ENCODE measurements at regions not wholly inside any gene's neighbourhood (a gene's known extent, or its start where the extent isn't known, plus 50 kb on each side); places are given as distances from the start of the nearest gene placed in this dataset.

GRCh38 chr4:13024147-13025105, 459.7 kb downstream of the RAB28 start:
- Histone ChIP-seq H3K4me3 (ENCODE audit: severe bottlenecking) (no peak overlapping the region), H3K27ac (ENCODE audit: poor library complexity, severe bottlenecking) (no peak overlapping the region), H3K36me3 (ENCODE audit: low read depth) (no peaks in the 10 kb centered on the region), H3K4me1 (ENCODE audit: insufficient read depth, poor library complexity, severe bottlenecking) (no peaks in the 10 kb centered on the region), H3K27me3 (ENCODE audit: insufficient read depth, poor library complexity, severe bottlenecking) (no peaks in the 10 kb centered on the region), H3K9me3 (ENCODE audit: severe bottlenecking) (no peaks in the 10 kb centered on the region)
- no peak for TF ChIP-seq CTCF (IDR thresholded peaks at IDR 0.05; ENCODE audit: poor library complexity, severe bottlenecking)
- no peak for ATAC-seq (ENCODE audit: low read depth)
- DNase-seq (ENCODE audit: low spot score): no peak

GRCh38 chr4:13007802-13008470, 476.2 kb downstream of the RAB28 start:
- H3K4me3 ChIP-seq (ENCODE audit: severe bottlenecking): no peak overlapping the region
- no peaks in the 10 kb centered on the region for H3K27me3 ChIP-seq (ENCODE audit: insufficient read depth, poor library complexity, severe bottlenecking)
- ATAC-seq (ENCODE audit: low read depth): no peak
- no peak overlapping the region for H3K27ac ChIP-seq (ENCODE audit: poor library complexity, severe bottlenecking)
- no peaks in the 10 kb centered on the region for H3K4me1 ChIP-seq (ENCODE audit: insufficient read depth, poor library complexity, severe bottlenecking)
- H3K36me3 ChIP-seq (ENCODE audit: low read depth): no peaks in the 10 kb centered on the region
- no peak for TF ChIP-seq CTCF (IDR thresholded peaks at IDR 0.05; ENCODE audit: poor library complexity, severe bottlenecking)
- no peak for DNase-seq (ENCODE audit: low spot score)
- H3K9me3 ChIP-seq (ENCODE audit: severe bottlenecking): no peaks in the 10 kb centered on the region

GRCh38 chr4:12993923-12994322, 490.2 kb downstream of the RAB28 start:
- H3K27ac ChIP-seq (ENCODE audit: poor library complexity, severe bottlenecking): no peak overlapping the region
- TF ChIP-seq CTCF (IDR thresholded peaks at IDR 0.05; ENCODE audit: poor library complexity, severe bottlenecking): no peak
- ATAC-seq (ENCODE audit: low read depth): no peak
- DNase-seq (ENCODE audit: low spot score): no peak
- H3K27me3 ChIP-seq (ENCODE audit: insufficient read depth, poor library complexity, severe bottlenecking): no peaks in the 10 kb centered on the region
- no peaks in the 10 kb centered on the region for H3K9me3 ChIP-seq (ENCODE audit: severe bottlenecking)
- no peak overlapping the region for H3K4me3 ChIP-seq (ENCODE audit: severe bottlenecking)
- no peaks in the 10 kb centered on the region for H3K4me1 ChIP-seq (ENCODE audit: insufficient read depth, poor library complexity, severe bottlenecking)
- no peaks in the 10 kb centered on the region for H3K36me3 ChIP-seq (ENCODE audit: low read depth)

DNA sequence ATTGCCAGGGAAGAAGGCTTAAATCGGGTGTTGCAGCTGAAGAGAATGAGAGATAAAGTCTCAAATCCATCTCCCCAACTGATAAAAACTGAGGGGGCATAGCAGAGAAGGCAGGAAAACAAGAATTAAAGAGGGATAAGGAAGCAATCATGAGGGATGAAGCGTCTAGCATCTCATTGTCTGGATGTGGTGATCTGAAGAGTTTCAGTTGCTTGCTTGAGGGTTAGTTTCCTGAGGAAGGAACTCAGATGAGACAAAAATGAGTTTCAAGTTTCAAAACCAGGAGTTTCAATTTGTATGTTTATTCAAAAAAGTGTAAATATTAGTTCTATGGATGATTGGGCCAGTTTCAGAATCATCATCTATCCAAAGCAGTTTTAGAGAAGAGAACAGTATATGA, 496.9 kb downstream of the RAB28 start:
- no peak for TF ChIP-seq CTCF (IDR thresholded peaks at IDR 0.05; ENCODE audit: poor library complexity, severe bottlenecking)
- no peaks in the 10 kb centered on the region for H3K36me3 ChIP-seq (ENCODE audit: low read depth)
- no peak for ATAC-seq (ENCODE audit: low read depth)
- H3K9me3 ChIP-seq (ENCODE audit: severe bottlenecking): no peaks in the 10 kb centered on the region
- no peak for DNase-seq (ENCODE audit: low spot score)
- H3K27ac ChIP-seq (ENCODE audit: poor library complexity, severe bottlenecking): no peak overlapping the region
- H3K4me1 ChIP-seq (ENCODE audit: insufficient read depth, poor library complexity, severe bottlenecking): no peaks in the 10 kb centered on the region
- H3K4me3 ChIP-seq (ENCODE audit: severe bottlenecking): no peak overlapping the region
- H3K27me3 ChIP-seq (ENCODE audit: insufficient read depth, poor library complexity, severe bottlenecking): no peaks in the 10 kb centered on the region

Data from RWPE2 (cell line).